ENCODE measurements at regions not wholly inside any gene's neighbourhood (a gene's known extent, or its start where the extent isn't known, plus 50 kb on each side); places are given as distances from the start of the nearest gene placed in this dataset.

- Histone ChIP-seq H3K4me3 (no peak overlapping the region), H3K9me3 (no peaks in the 10 kb centered on the region), H3K27ac (no peak overlapping the region), H3K27me3 (no peaks in the 10 kb centered on the region), H3K4me1 (no peaks in the 10 kb centered on the region), H3K36me3 (no peaks in the 10 kb centered on the region)
- DNase-seq, result no peak
- no peak for TF ChIP-seq CTCF (IDR thresholded peaks at IDR 0.05)
- TF ChIP-seq POLR2A (IDR thresholded peaks at IDR 0.05), result no peak
- intact Hi-C loops (cut with DNase I; ENCODE audit: low total_unique reads), result no loop called here
Measured at GRCh38 chr10:26952094-26952493, 91.3 kb upstream of the ABI1 start.

GRCh38 chr10:26951650-26952049, 90.9 kb upstream of the ABI1 start:
- intact Hi-C loops (cut with DNase I; ENCODE audit: low total_unique reads), result no loop called here
- DNase-seq, result no peak
- no peaks in the 10 kb centered on the region for H3K36me3 ChIP-seq
- no peak overlapping the region for H3K27ac ChIP-seq
- H3K4me3 ChIP-seq, result no peak overlapping the region
- H3K9me3 ChIP-seq, result no peaks in the 10 kb centered on the region
- TF ChIP-seq CTCF (IDR thresholded peaks at IDR 0.05) (no peak), POLR2A (IDR thresholded peaks at IDR 0.05) (no peak)
- H3K27me3 ChIP-seq, result no peaks in the 10 kb centered on the region
- H3K4me1 ChIP-seq, result no peaks in the 10 kb centered on the region

GRCh38 chr10:26950934-26951333, 90.2 kb upstream of the ABI1 start:
- intact Hi-C loops (cut with DNase I; ENCODE audit: low total_unique reads), result no loop called here
- TF ChIP-seq CTCF (IDR thresholded peaks at IDR 0.05) (no peak), POLR2A (IDR thresholded peaks at IDR 0.05) (no peak)
- H3K27ac ChIP-seq, result no peak overlapping the region

GRCh38 chr10:26946102-26946811, 85.5 kb upstream of the ABI1 start:
- Histone ChIP-seq H3K9me3 (no peaks in the 10 kb centered on the region), H3K27me3 (no peaks in the 10 kb centered on the region), H3K4me3 (no peak overlapping the region), H3K27ac (no peak overlapping the region), H3K4me1 (no peaks in the 10 kb centered on the region), H3K36me3 (no peaks in the 10 kb centered on the region)
- TF ChIP-seq CTCF (IDR thresholded peaks at IDR 0.05), result no peak
- TF ChIP-seq POLR2A (IDR thresholded peaks at IDR 0.05), result no peak
- intact Hi-C loops (cut with DNase I; ENCODE audit: low total_unique reads), result no loop called here
- DNase-seq, result no peak

More at GRCh38 chr10:26950934-26951333, 90.2 kb upstream of the ABI1 start:
- Histone ChIP-seq H3K27me3 (no peaks in the 10 kb centered on the region), H3K4me1 (no peaks in the 10 kb centered on the region), H3K4me3 (no peak overlapping the region), H3K36me3 (no peaks in the 10 kb centered on the region), H3K9me3 (no peaks in the 10 kb centered on the region)
- no peak for DNase-seq

- no peak for DNase-seq
- no peaks in the 10 kb centered on the region for H3K36me3 ChIP-seq
- TF ChIP-seq POLR2A (IDR thresholded peaks at IDR 0.05) (no peak), CTCF (IDR thresholded peaks at IDR 0.05) (no peak)
- intact Hi-C loops (cut with DNase I; ENCODE audit: low total_unique reads), result no loop called here
- H3K27me3 ChIP-seq, result no peaks in the 10 kb centered on the region
- no peaks in the 10 kb centered on the region for H3K4me1 ChIP-seq
- H3K9me3 ChIP-seq, result no peaks in the 10 kb centered on the region
- no peak overlapping the region for H3K4me3 ChIP-seq
- no peak overlapping the region for H3K27ac ChIP-seq
Measured at GRCh38 chr10:26944261-26944882, 83.6 kb upstream of the ABI1 start.
